CD4-positive, alpha-beta T cell treated with Interleukin-17A for 1 hour (primary cell): ENCODE measurements at regions not wholly inside any gene's neighbourhood (a gene's known extent, or its start where the extent isn't known, plus 50 kb on each side); places are given as distances from the start of the nearest gene placed in this dataset.
"Not testable (repeated sequence)": the region's sequence is repeated elsewhere in the genome, so short reads cannot be mapped to it uniquely, and the experiment has no call there.

ENCODE experiments used
- DNase-seq: peaks from one replicate; pipeline ENCODE4 v3.0.0-alpha.2; 2020

DNA sequence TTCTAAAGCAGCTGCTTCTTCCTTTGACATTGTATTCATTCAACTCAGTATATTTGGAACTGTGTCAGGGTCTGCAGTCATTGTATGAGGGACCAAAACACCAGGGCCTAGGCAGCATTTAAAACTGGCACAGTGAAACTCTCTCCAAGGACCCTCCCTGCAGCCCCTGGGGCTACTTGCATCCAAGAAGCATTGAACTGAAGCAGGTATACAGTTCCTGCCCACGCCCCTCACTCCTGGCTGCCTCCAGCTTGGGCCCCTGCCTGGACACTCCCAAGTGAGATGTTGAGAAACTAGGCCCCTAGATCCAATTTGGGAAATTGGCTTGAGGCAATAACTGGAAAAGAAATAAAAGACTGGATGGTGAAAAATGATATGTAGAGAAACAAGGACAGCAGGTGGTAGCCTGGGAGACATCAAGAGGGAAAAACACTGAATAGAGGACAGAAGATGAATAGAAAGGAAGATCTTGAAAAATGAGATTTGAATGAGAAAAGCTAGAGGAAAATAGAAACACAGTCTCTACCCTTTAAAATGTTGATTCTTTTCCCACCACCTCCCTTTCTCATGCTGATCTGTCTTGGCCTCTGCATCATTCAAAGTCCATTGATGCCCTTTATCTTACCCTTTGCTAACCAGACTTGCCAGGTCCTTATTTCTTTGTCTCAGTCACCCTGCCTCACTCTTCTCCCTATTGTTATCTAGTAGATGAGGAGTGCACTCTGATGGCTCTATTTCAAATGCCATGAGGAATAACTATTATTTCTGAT lies 368.8 kb upstream of the CDH8 start:
- DNase-seq: no peak

DNA sequence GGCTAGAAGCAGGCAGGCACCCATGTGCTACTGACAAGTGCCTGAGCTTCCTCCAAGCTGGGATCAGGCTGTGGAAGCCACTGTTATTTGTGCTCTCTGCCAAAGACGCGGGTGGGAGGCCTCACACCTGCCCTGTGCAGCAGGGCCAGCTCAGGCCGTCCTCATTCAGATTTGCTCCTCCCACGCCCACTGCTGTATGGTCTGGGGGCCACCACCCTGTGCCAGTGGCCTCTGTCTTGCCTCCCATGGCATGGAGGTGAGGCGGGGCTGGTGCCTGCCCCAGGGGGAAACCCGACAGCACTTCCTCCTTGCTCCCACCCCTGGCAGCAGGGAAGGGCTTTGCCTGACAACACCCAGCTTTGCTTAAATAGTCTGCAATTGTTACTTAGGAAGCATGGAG lies 356.5 kb upstream of the CDH8 start:
- DNase-seq: no peak

DNA sequence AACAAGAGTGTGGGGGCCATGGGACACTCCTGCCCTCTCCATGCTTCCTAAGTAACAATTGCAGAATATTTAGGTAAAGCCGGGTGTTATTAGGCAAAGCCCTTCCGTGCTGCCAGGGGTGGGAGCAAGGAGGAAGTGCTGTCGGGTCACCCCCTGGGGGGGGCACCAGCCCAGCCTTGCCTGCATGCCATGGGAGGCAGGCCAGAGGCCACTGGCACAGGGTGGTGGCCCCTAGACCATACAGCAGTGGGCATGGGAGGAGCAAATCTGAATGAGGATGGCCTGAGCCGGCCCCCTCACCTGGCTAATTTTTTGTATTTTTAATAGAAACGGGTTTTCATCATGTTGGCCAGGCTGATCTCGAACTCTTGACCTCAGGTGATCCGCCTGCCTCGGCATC lies 355.7 kb upstream of the CDH8 start:
- DNase-seq: no peak

DNA sequence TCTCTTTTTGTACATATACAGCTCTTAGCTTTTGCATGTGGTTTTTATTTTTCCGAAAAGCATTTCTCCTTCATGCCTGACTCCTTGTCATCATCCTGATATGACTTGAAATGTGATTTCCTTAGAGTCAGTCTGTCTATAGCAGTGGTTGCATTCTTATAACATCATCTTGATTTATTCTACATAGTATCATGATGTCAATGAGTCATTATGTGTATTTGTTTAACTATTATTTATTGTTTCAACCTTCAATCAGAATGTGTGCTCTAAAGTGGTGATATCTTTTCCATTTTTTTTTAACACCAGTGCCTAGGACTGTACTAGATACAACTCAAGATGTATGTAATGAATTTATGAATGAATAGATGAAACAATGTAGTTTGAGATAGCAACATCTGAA lies 354.9 kb upstream of the CDH8 start:
- DNase-seq: no peak

DNA sequence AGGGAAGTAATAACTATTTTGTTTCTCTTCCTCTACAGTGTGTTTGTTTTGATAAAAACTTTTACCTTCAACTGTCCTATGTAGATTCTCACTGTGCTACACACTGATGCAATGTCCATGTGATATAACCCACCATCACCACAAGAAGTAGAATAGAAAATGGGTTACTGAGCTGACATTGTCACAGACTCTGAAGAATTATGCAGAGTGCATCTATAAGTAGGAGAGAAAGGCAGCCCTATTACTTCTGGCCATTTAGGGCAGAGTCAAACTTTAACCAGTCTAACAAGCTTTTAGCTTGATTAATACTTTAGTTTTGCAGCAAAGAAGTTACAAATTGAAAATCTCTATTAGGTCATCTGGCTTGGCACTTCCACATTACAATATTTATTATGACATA lies 354.0 kb upstream of the CDH8 start:
- DNase-seq: no peak

DNA sequence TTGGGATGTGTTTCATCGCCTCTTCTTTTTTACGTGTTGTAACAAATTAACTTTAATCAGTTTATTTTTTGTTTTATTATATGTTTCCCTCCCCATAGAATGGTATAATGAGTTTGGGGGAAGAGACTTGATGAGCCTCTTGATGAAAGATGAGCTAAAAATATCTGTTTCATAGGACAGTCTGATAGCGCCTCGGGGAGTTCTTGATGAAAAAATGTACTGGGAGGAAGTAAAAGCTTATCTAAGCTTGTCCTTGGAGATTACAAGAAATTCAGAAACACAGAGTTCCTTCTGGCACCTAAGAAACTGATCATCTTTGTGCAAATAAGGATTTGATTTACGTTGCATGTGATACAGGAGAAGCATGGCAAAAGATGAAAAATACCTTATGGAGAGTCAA lies 350.2 kb upstream of the CDH8 start:
- no peak for DNase-seq

DNA sequence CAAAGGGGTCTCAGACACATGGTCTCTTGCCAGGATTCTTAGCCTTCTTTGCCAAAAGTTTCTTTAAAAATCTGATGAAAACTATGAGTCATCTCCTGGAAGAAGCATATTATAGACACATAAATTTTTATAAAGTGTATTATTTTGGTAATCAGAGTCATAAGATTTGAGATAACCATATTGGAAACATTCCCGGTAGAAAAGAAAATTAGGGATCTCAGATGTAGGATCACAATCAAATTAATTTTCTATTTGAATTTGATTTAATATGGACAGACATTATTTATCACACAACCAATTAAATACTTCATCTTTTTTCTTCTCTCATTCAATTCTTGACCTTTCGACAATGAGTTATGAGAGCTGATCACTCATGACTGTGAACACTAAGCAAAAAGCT lies 347.7 kb upstream of the CDH8 start:
- no peak for DNase-seq

DNA sequence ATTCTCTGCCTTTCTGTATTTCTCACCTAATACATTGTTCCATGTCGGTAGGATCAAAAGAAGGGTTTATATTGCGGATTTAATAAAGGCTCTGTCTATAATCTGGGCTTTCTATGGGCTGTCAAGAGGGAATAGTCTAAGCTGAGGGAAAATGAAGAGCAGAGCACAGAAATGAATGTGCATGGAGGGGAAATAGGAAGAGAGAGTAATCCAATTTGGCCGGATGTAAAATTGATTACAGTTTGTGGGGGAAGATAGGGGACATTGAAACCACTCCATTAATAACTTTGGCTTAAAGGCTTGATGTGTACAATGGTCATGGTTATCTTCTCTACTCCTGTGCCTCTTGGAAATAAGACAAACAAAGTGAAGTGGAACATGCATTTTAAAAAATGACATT lies 334.2 kb upstream of the CDH8 start:
- DNase-seq: no peak

DNA sequence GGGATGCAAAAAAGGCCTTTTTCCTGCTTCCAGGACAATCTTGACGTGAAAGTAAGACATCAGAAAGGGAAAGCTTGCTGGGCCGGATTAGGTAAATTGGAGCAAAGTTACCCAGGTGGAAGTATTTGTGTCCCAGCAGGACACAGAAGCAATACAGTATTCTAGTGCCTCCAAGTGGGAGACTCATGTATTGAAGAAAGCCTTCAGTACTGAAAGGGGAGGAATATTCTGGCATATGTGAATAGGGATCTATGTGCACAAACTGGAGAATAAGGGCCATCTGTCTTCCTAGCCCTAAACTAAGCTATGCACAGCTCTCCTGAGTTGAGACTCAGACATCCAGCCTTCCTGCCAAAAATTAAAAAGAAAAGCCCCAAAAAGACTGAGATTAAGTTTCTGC lies 327.3 kb upstream of the CDH8 start:
- DNase-seq: no peak

DNA sequence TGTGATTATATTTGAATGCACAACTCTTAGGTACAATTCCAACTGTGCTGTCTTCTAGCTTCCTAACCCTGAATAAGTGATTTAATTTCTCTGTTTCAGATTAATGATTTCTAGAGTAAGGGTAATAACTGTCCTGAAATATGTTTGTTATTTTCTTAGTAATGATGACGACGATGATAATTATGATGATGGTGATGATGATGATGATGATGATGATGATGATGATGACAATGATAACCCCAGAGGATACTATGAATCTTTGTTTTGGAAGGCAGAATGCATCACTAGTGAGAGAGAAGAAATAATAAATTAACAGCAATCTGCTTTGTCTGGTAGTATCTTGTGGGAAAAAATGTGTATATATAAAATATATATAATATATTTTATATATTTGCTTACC lies 317.1 kb upstream of the CDH8 start:
- DNase-seq: no peak

DNA sequence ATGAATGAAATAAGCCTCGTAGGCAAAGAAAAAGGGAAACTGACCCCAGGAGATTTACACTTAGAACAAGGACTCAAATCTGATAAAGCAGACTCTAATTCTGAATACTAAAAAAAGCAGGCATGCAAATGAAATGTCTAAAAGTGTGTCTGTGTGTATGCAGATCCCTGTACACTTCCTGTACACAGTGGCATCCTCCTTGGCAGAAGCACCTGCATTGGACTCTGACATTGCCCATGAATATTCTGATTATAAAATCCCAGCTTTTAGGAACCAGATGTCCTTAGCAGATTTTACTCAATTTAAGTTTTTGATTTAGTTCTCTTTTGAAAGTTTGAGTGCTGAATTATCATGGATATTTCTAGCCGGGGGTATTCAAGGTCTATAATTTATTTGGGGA lies 306.0 kb upstream of the CDH8 start:
- no peak for DNase-seq

DNA sequence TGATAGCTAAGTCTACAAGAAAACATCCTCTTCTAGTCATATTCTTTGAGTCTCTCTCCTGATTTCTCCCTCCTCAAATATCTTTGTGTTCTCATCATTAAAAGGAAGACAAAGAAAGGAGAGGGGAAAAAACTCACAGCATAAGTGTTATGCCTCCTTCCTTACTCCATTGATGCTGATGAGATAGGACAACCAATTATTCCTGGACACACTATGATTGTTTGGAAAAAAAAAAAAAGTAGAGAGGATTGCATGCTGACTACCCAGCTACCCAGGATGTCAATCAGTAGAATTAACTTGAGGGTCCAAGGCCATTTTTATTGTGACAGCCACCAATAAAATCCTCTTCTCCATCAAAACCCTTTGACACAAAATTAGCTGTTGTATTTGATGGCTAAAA lies 299.1 kb upstream of the CDH8 start:
- DNase-seq: no peak

DNA sequence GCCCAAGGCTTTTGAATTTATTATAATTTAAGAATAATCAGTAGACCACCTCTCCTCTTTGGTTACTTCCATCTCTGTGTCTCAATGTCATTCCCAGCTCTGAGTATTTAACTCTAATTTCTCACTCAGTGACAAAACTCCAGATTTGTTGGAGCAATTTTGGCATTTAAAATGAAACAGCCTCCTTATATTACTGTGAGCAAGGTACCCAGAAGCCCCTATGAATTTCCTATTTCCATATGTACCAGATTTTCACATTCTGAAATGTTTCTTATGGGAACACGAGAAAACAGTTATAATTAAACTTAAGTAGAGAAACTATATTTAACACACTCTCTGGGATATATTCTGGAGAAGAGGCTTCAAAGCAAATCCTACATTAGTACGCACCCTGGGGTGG lies 285.4 kb upstream of the CDH8 start:
- no peak for DNase-seq

DNA sequence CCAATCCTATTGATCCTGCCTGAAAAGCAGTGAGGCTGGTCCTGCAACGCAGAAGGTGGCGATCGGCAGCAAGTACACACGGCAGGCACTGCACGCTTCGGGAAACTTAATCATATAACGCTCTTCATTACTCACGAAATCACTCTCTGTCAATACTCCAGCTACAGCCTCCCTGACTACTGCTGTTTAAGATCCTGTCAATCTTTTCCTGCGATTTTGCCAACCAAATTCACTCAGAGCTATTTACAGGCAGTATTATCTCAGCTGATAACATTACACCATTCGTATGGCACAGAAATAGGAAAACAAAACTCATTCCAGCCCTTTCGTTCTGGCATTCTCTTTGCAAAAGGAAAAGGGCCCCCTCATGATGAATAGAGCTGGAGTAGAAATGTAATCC lies 262.4 kb upstream of the CDH8 start:
- DNase-seq: no peak

DNA sequence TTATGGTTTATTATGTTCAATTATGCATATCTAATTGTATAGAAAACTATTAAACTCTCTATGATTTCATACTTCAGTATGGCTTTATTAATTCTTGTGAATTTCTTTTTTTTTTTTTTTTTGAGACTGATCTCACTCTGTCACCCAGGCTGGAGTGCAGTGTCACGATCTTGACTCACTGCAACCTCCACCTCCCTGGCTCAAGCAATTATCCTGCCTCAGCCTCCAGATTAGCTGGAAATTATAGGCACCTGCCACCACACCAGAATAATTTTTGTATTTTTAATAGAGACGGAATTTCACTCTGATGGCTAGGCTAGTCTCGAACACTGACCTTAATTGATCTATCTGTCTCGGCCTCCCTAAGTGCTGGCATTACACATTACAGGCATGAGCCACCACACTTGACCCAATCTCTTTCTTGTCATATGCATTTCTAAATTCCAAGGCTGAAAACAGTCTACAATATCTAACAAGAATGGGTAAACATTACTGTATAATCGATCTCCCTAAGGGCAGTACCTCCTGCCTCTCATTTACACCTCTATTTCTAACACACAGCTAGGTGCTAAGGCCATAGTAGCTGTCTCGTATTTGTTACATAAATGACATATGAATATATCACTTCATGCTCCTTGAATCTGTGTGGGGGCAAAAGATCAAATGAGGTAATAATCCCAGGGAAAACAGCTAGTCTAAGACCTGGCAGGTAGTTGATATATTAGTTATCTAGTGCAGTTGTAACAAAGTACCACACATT lies 258.2 kb upstream of the CDH8 start:
- DNase-seq: no peak

DNA sequence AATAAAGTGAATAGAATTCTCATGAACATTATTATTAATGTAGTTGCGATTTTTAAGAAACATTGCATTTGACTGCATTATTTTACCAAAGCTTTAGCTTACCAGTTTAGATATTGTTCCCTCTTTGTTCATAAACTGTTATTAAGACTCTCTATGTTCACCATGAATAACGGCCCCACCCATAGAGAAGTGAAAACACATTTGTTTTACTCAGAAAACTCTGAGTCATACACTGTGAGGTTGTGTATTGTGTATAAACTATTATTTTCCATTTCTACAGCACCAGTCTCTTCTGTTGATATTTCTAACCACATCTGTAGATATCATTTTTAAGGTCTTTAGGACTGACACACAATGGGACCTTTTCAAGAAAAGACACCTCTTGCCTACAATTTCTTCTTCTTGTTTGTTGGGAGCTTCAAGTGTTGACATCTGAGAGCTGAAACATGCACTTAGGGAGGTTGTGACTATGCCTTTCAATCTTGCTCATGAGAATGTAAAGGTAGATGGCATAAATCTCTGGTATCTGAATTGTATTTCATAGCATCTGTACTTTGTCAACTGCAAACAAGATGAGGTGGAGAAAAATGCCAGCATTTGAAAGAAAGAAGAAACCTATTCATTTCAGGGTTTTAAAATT lies 252.9 kb upstream of the CDH8 start:
- no peak for DNase-seq

DNA sequence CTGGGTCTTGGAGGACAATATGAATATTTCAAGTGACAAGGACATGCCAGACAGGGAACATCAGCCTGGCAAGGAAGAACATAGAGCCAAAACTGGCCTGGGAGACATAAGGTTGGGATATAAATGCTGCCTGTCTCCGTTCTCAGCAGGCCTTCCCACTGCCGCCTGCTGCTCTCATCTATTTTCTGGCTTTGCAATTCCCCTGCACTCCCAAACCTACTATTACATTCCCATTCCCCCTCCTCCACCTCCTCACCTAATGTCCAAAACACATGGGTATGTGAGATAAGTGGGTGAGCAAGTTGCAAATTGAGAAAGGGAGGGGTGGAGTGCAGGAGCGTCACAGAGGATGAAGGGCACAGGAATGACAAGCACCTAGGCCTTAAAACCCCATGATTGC lies 244.3 kb upstream of the CDH8 start:
- DNase-seq: no peak

DNA sequence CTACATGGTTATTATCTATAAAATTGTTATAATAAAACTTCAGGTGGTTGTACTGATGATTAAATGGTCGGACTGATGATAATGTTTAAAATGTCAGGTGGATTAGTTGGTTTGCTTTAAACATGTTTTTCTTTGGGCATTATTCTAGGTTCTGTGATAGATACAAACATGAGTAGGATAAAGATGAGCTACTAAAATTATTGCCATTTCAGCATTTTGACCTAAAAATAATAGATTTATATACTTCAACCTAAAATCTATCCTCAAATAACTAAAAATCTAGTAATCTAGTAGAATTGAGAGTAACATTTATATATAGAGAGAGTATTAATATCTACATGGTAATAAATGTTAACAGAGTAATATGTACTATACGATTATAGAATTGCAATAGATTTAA lies 241.7 kb upstream of the CDH8 start:
- no peak for DNase-seq

DNA sequence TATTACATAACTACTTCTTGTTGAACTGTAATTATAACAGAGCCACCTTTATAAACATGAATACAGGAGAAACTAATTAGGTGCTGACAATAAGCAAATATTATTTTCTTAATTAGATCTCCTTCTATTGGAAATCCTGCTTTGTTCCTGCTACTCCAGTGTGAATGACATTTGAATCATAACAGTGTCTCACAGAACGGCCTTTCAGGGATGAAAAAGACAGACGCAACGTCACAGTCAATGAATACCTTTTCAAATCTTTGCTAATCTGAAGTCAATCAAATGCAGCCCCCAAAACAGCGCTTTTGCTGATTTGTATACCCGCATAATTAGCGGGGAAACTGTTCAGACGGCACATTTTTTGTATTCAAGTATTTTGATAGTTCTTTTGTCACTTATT lies 240.4 kb upstream of the CDH8 start:
- no peak for DNase-seq

DNA sequence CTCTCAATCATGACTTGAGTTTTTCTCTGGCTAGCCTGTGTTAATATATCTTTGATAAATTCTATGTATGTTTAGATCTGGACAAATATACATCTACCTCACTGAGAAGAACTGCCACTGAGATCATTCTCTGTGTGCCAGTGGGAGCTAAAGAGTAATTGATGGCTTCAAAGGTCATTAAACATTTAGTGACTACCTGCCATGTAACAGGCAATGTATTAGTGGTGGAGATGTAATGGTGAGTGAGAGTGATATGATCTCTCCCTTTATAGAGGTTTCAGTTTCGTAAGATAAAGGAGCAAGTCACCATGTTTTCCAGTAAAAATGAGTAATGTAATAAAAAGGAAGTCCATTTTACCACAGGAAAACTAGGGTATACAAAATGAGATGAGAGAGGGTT lies 235.8 kb upstream of the CDH8 start:
- no peak for DNase-seq

DNA sequence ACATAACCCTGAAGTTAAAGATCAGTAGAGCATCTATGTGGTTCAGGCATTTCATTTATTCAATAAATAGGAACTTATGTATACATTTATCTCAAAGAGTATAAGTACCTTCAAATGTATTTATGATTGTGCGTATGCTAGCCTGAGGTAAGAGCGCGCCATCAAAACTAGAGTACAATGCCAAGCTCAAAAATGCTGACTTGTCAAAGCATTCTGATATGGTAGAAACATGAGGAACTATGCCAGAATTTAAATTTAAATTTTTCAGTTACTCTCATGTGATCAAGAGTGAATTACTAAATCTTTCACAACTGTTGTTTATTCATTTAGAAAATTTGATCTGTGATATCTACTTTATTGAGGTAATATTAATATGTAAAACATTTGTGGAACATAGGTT lies 225.5 kb upstream of the CDH8 start:
- DNase-seq: no peak

DNA sequence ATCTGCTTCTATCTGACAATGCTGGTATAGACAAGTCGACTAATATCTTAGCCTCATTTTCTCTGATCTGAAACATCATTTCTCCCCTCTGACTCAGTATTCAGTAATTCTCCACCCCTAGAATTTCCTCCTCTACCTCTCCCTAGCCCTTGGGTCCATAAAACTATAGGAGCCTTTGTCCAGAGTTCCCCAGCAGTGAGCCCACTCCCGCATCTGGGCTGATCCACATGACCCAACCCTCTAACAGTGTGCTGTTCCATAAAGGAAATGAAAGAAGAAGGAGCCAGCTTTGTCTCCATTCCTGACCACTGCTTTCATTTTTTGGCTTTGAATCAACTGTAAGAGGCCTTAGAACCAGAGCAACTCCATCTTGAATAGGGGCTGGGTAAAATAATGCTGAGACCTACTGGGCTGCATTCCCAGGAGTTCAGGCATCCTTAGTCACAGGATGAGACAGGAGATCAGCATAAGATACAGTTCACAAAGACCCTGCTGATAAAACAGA lies 222.7 kb upstream of the CDH8 start:
- not testable (repeated sequence) for DNase-seq

DNA sequence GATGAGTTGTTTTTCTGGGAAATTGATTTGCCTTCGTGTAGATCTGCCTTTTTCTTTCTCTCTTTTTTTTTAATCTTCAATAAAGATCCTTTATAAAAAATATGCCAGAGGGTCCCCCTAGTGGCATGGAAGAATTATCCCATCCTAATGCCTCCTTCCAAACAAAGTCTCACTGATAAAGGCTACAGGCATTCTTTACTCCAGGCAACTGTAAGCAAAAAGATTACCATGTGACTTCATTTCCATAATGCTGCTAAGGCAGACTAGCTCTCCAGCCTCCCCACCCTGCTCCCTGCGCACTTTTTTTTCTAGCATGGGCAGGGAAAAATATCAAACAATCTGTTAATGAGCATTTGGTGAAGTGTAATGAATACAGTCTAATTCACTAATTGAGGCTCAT lies 220.2 kb upstream of the CDH8 start:
- DNase-seq: no peak

DNA sequence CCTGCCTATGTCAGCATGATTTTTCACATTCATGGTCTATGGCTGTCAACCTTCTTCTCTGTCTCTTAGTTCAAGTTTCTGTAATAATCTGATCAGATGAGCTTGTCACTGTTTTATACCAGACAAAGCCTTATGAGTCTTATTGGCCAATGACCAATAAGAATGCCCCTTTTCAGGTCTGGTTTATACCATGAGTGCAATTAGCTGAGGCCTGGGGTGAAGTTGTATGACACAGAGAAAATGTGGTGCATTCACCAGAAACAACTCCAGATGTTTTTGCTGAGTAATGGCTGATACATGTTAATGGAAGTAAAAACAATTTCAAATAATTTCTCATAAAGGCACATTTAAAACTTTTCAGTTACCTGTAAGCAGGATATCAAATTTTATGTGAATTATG lies 218.6 kb upstream of the CDH8 start:
- no peak for DNase-seq
